Tibial nerve (tissue), 4 donors: ENCODE measurements at regions not wholly inside any gene's neighbourhood (a gene's known extent, or its start where the extent isn't known, plus 50 kb on each side); places are given as distances from the start of the nearest gene placed in this dataset.

Experiments
- DNase-seq, 2 donors: peaks; one replicate each; pipeline ENCODE4 v3.0.0-alpha.2; 2019; ENCODE audit warnings: low spot score in 2 of 2
- H3K27ac ChIP-seq, 4 donors: fragments of 200-600 bp; sonication (generic) in 3 of 4; one replicate each; pipeline ENCODE4 v1.5.1; 2017 to 2019; ENCODE audit warnings: mild to moderate bottlenecking in 1 of 4
- H3K27me3 ChIP-seq, 2 donors: fragments of 200-600 bp; sonication (generic) in 1 of 2; one replicate each; pipeline versions ENCODE4 v1.5.1 to v1.6.0; 2017 to 2019
- H3K36me3 ChIP-seq, 3 donors: fragments of 200-600 bp; sonication (generic); one replicate each; pipeline ENCODE4 v1.5.1; 2018 to 2019
- H3K4me1 ChIP-seq, 4 donors: fragments of 200-600 bp; sonication (generic) in 3 of 4; one replicate each; pipeline ENCODE4 v1.5.1; 2017 to 2019
- H3K4me3 ChIP-seq, 4 donors: fragments of 200-600 bp; sonication (generic) in 3 of 4; one replicate each; pipeline ENCODE4 v1.5.1; 2017 to 2019; ENCODE audit warnings: mild to moderate bottlenecking in 1 of 4, moderate library complexity in 1 of 4
- H3K9me3 ChIP-seq, 4 donors: fragments of 200-600 bp; sonication (generic) in 3 of 4; one replicate each; pipeline ENCODE4 v1.5.1; 2017 to 2019
- CTCF ChIP-seq, 5 experiments: fragments of 200-600 bp in 3 of 5; fragments of 450-650 bp in 2 of 5; sonication (generic) in 3 of 5; IDR thresholded peaks; one replicate each; pipeline ENCODE4 v1.5.1; 2016 to 2019; ENCODE audit warnings: antibody characterized with exemption in 5 of 5, mild to moderate bottlenecking in 3 of 5, moderate library complexity in 2 of 5
- EP300 ChIP-seq, 2 donors: sonication (generic); formaldehyde crosslinking; IDR thresholded peaks; one replicate each; pipeline ENCODE4 v1.6.1; 2017; ENCODE audit warnings: antibody characterized with exemption in 2 of 2, mild to moderate bottlenecking in 1 of 2
- POLR2A ChIP-seq, 2 donors: fragments of 450-650 bp; IDR thresholded peaks; one replicate each; pipeline ENCODE4 v1.6.1; 2017; ENCODE audit warnings: antibody characterized with exemption in 2 of 2, mild to moderate bottlenecking in 2 of 2, moderate library complexity in 2 of 2
- WGBS, 2 donors: methylation state at CpG; one replicate each; pipeline ENCODE4 v1.1.5; 2018; 5-methylcytosine and 5-hydroxymethylcytosine counted together

- Histone ChIP-seq H3K4me3 (no peak overlapping the region), H3K9me3 (no peaks in the 10 kb centered on the region), H3K36me3 (peaks cover 0 to 19% (median 0%) of the 10 kb centered on the region in 3 donors), H3K27ac (no peak overlapping the region), H3K4me1 (peaks cover 0 to 35% (median 10%) of the 10 kb centered on the region in 4 donors), H3K27me3 (no peaks in the 10 kb centered on the region)
- 81 to 88% methylated on average over 4 of the region's 4 CpGs for WGBS, 2 donors
- DNase-seq, result no peak
- TF ChIP-seq EP300 (IDR thresholded peaks at IDR 0.05) (no peak), CTCF (IDR thresholded peaks at IDR 0.05) (no peak), POLR2A (IDR thresholded peaks at IDR 0.05) (no peak)
Observed at GRCh38 chr3:64802460-64802859, 114.7 kb upstream of the ADAMTS9 start.

- H3K9me3 ChIP-seq, result no peaks in the 10 kb centered on the region
- H3K27ac ChIP-seq, result no peak overlapping the region
- no peaks in the 10 kb centered on the region for H3K27me3 ChIP-seq
- 80% methylated on average over 3 of the region's 3 CpGs for WGBS, 2 donors
- TF ChIP-seq EP300 (IDR thresholded peaks at IDR 0.05) (no peak), POLR2A (IDR thresholded peaks at IDR 0.05) (no peak), CTCF (IDR thresholded peaks at IDR 0.05) (no peak)
- peaks cover 0 to 30% (median 10%) of the 10 kb centered on the region in 4 donors for H3K4me1 ChIP-seq
- no peak overlapping the region for H3K4me3 ChIP-seq
- peaks cover 0 to 19% (median 0%) of the 10 kb centered on the region in 3 donors for H3K36me3 ChIP-seq
- DNase-seq, result no peak
Observed at GRCh38 chr3:64801856-64802255, 114.1 kb upstream of the ADAMTS9 start.

- no peak for DNase-seq
- Histone ChIP-seq H3K27me3 (no peaks in the 10 kb centered on the region), H3K36me3 (peaks cover 0 to 19% (median 0%) of the 10 kb centered on the region in 3 donors), H3K9me3 (no peaks in the 10 kb centered on the region), H3K27ac (no peak overlapping the region), H3K4me3 (no peak overlapping the region), H3K4me1 (peaks cover 0 to 8% (median under 1%) of the 10 kb centered on the region in 4 donors)
- no peak for TF ChIP-seq CTCF (IDR thresholded peaks at IDR 0.05)
- no peak for TF ChIP-seq POLR2A (IDR thresholded peaks at IDR 0.05)
- TF ChIP-seq EP300 (IDR thresholded peaks at IDR 0.05), result no peak
- 73 to 84% methylated on average over 8 of the region's 8 CpGs for WGBS, 2 donors
Observed at GRCh38 chr3:64799606-64800005, 111.8 kb upstream of the ADAMTS9 start.

- DNase-seq, result no peak
- no peak overlapping the region for H3K4me3 ChIP-seq
- no peak overlapping the region for H3K27ac ChIP-seq
- H3K9me3 ChIP-seq, result no peaks in the 10 kb centered on the region
- 92 to 94% methylated on average over 5 of the region's 5 CpGs for WGBS, 2 donors
- no peak for TF ChIP-seq CTCF (IDR thresholded peaks at IDR 0.05)
- no peak for TF ChIP-seq POLR2A (IDR thresholded peaks at IDR 0.05)
- TF ChIP-seq EP300 (IDR thresholded peaks at IDR 0.05), result no peak
- no peaks in the 10 kb centered on the region for H3K4me1 ChIP-seq
- H3K27me3 ChIP-seq, result no peaks in the 10 kb centered on the region
- H3K36me3 ChIP-seq, result peaks cover 0 to 19% (median 0%) of the 10 kb centered on the region in 3 donors
Observed at GRCh38 chr3:64798316-64798715, 110.5 kb upstream of the ADAMTS9 start.

GRCh38 chr3:64796607-64797399 lies 109.0 kb upstream of the ADAMTS9 start:
- TF ChIP-seq EP300 (IDR thresholded peaks at IDR 0.05) (peak in 1 of 2 donors; percentile 9), POLR2A (IDR thresholded peaks at IDR 0.05) (no peak), CTCF (IDR thresholded peaks at IDR 0.05) (no peak)
- H3K27me3 ChIP-seq, result no peaks in the 10 kb centered on the region
- peaks cover 0 to 15% (median 0%) of the 10 kb centered on the region in 3 donors for H3K36me3 ChIP-seq
- WGBS, 2 donors, result 70 to 71% methylated on average over 7 of the region's 7 CpGs
- no peaks in the 10 kb centered on the region for H3K4me1 ChIP-seq
- H3K4me3 ChIP-seq, result no peak overlapping the region
- H3K9me3 ChIP-seq, result no peaks in the 10 kb centered on the region
- no peak for DNase-seq
- no peak overlapping the region for H3K27ac ChIP-seq
